ENCODE measurements at regions not wholly inside any gene's neighbourhood (a gene's known extent, or its start where the extent isn't known, plus 50 kb on each side); places are given as distances from the start of the nearest gene placed in this dataset.

- H3K9me3 ChIP-seq: peaks cover 0 to 4% (median 0%) of the 10 kb centered on the region in 11 donors
- no peaks in the 10 kb centered on the region for H3K36me3 ChIP-seq
- DNase-seq (no peak), ATAC-seq (no peak)
- H3K4me1 ChIP-seq: no peaks in the 10 kb centered on the region
- H3K4me3 ChIP-seq: no peak overlapping the region
- no peak overlapping the region for H3K27ac ChIP-seq
- intact Hi-C loops (cut with DNase I): no loop called here
- H3K27me3 ChIP-seq: no peaks in the 10 kb centered on the region
- no peak for TF ChIP-seq CTCF (IDR thresholded peaks at IDR 0.05)
- WGBS, 2 donors: 43 to 44% methylated on average over 6 of the region's 6 CpGs
Measured at GRCh38 chr5:104611135-104611767, 1048.7 kb upstream of the NUDT12 start.

GRCh38 chr5:104606258-104606829 lies 1043.8 kb upstream of the NUDT12 start:
- H3K4me3 ChIP-seq: no peak overlapping the region
- H3K4me1 ChIP-seq: no peaks in the 10 kb centered on the region
- peaks cover 0 to 18% (median 0%) of the 10 kb centered on the region in 11 donors for H3K9me3 ChIP-seq
- intact Hi-C loops (cut with DNase I): no loop called here
- no peak overlapping the region for H3K27ac ChIP-seq
- ATAC-seq: no peak
- H3K36me3 ChIP-seq: no peaks in the 10 kb centered on the region
- WGBS, 2 donors: 74 to 77% methylated on average over 5 of the region's 5 CpGs
- H3K27me3 ChIP-seq: no peaks in the 10 kb centered on the region
- no peak for DNase-seq
- TF ChIP-seq CTCF (IDR thresholded peaks at IDR 0.05): no peak

GRCh38 chr5:104599726-104600125 lies 1037.1 kb upstream of the NUDT12 start:
- Histone ChIP-seq H3K4me1 (no peaks in the 10 kb centered on the region), H3K27ac (no peak overlapping the region), H3K36me3 (no peaks in the 10 kb centered on the region), H3K9me3 (peaks cover 0 to 45% (median 4%) of the 10 kb centered on the region in 11 donors), H3K4me3 (no peak overlapping the region), H3K27me3 (no peaks in the 10 kb centered on the region)
- 58 to 60% methylated on average over 2 of the region's 2 CpGs for WGBS, 2 donors
- no peak for TF ChIP-seq CTCF (IDR thresholded peaks at IDR 0.05)
- DNase-seq (no peak), ATAC-seq (no peak)
- intact Hi-C loops (cut with DNase I): no loop called here

GRCh38 chr5:104598285-104598684 lies 1035.7 kb upstream of the NUDT12 start:
- Histone ChIP-seq H3K9me3 (peaks cover 0 to 58% (median 6%) of the 10 kb centered on the region in 11 donors), H3K27me3 (no peaks in the 10 kb centered on the region), H3K4me1 (no peaks in the 10 kb centered on the region), H3K27ac (no peak overlapping the region), H3K4me3 (no peak overlapping the region), H3K36me3 (no peaks in the 10 kb centered on the region)
- TF ChIP-seq CTCF (IDR thresholded peaks at IDR 0.05): no peak
- no peak for DNase-seq
- intact Hi-C loops (cut with DNase I): no loop called here
- WGBS, 2 donors: 0% methylated on average over 1 of the region's 1 CpG
- no peak for ATAC-seq
